ENCODE measurements at regions not wholly inside any gene's neighbourhood (a gene's known extent, or its start where the extent isn't known, plus 50 kb on each side); places are given as distances from the start of the nearest gene placed in this dataset.
A peak's percentile ranks its signal among the peaks of the same experiment; 100 is the strongest.

GRCh38 chr17:36748272-36748671 lies 146.9 kb downstream of the MRM1 start:
- no peak overlapping the region for H3K4me3 Mint-ChIP-seq (ENCODE audit: unreplicated experiment)
- no peak for DNase-seq (ENCODE audit: low spot score)
- no peak for TF ChIP-seq CTCF (IDR thresholded peaks at IDR 0.05)
- H3K9me3 Mint-ChIP-seq (ENCODE audit: low read depth): peaks cover 11% of the 10 kb centered on the region
- peaks cover 5% of the 10 kb centered on the region for H3K36me3 Mint-ChIP-seq (ENCODE audit: low read depth)
- peaks cover 67% of the 10 kb centered on the region for H3K27me3 Mint-ChIP-seq (ENCODE audit: low read depth)
- H3K4me1 Mint-ChIP-seq (ENCODE audit: low read depth): no peaks in the 10 kb centered on the region
- H3K27ac Mint-ChIP-seq (ENCODE audit: unreplicated experiment): no peak overlapping the region

DNA sequence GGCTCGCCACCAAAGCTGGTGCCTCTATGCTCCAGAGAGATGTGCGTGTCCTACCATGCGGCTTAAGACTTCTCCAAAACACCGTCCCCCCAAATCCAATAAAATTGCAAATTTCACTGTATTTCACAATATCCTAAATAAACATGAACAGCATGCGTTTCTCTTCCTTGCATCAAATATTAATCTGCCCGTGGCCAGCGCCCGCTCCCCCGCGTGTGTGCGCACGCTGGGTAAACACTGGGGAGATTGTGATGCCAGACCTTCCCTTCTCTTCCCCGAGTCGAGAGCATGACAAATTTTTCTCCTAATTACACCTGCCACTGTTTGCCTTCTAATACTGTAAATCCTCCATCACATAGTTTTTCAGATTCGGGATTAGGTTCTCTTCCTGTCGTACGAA lies 148.1 kb downstream of the MRM1 start:
- peaks cover 3% of the 10 kb centered on the region for H3K36me3 Mint-ChIP-seq (ENCODE audit: low read depth)
- H3K27me3 Mint-ChIP-seq (ENCODE audit: low read depth): peaks cover 72% of the 10 kb centered on the region
- no peak for TF ChIP-seq CTCF (IDR thresholded peaks at IDR 0.05)
- H3K9me3 Mint-ChIP-seq (ENCODE audit: low read depth): peaks cover 4% of the 10 kb centered on the region
- no peaks in the 10 kb centered on the region for H3K4me1 Mint-ChIP-seq (ENCODE audit: low read depth)
- no peak overlapping the region for H3K4me3 Mint-ChIP-seq (ENCODE audit: unreplicated experiment)
- DNase-seq (ENCODE audit: low spot score): no peak
- no peak overlapping the region for H3K27ac Mint-ChIP-seq (ENCODE audit: unreplicated experiment)

DNA sequence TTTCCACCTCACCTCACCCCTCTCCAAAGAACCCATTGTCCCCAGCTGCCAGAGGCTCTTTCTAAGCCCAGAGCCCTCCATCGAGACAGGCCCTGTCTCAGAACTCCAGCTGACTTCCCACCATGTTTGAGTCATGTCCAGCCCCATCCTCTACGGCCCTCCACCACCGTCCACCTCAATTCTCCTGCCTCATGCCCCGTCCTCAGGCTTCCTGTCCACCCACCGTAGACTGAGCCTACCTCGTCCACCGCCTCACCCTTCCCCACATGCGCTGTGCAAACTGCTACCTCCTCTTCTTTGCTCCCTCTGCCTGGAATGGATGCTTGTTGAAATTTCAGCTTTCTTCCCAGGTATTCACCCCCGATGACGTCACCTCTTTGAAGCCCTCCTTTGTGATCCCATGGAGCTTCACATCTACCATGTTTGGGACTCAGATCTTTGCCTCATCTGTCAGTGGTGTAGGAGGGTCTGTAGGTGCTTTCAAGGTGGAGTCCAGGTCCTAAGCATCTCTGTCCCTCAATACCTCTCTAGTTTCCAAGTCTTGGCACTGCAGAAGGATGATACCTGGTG lies 149.0 kb downstream of the MRM1 start:
- no peak overlapping the region for H3K4me3 Mint-ChIP-seq (ENCODE audit: unreplicated experiment)
- no peak for DNase-seq (ENCODE audit: low spot score)
- no peak overlapping the region for H3K27ac Mint-ChIP-seq (ENCODE audit: unreplicated experiment)
- TF ChIP-seq CTCF (IDR thresholded peaks at IDR 0.05): no peak
- H3K27me3 Mint-ChIP-seq (ENCODE audit: low read depth): peaks cover 67% of the 10 kb centered on the region
- H3K4me1 Mint-ChIP-seq (ENCODE audit: low read depth): no peaks in the 10 kb centered on the region
- H3K36me3 Mint-ChIP-seq (ENCODE audit: low read depth): no peaks in the 10 kb centered on the region
- no peaks in the 10 kb centered on the region for H3K9me3 Mint-ChIP-seq (ENCODE audit: low read depth)

DNA sequence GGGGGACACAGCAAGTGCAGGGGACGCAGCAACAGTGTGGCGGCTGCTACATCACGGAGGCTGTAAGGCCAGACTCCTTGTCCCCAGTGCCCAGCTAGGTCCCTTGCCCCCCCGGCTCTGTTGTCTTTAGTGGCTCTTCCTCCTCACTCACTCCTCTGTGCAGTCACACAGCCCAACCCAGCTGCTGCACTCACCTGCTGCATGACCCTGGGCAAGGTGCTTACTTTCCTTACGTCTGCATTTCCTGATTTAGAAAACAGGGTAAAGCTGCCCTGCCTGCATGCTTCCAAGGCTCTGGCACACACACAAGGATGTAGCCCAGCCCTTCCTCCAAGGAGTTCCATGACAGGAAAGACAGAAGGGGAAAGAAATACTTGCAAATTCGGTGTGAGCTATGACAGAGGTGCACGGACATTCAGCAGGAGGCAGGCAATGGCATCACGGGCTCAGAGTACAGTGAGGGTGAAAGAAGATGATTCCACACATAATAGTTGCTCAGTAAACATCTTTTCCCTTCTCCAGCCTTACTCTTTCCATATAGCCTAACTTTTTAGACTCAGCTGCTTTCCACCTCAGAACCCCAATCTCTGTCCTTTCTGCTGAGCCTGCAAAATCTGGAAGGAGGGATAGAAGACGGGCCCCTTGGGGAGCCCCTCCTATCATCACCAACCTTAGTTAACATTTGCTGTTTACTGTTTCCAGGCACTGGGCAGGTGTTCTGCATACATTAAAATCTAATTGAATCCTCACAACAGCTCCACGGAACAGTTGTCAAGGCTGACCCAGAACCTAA lies 150.9 kb downstream of the MRM1 start:
- no peaks in the 10 kb centered on the region for H3K36me3 Mint-ChIP-seq (ENCODE audit: low read depth)
- TF ChIP-seq CTCF (IDR thresholded peaks at IDR 0.05): no peak
- H3K27ac Mint-ChIP-seq (ENCODE audit: unreplicated experiment): no peak overlapping the region
- peaks cover 64% of the 10 kb centered on the region for H3K27me3 Mint-ChIP-seq (ENCODE audit: low read depth)
- H3K9me3 Mint-ChIP-seq (ENCODE audit: low read depth): no peaks in the 10 kb centered on the region
- H3K4me3 Mint-ChIP-seq (ENCODE audit: unreplicated experiment): no peak overlapping the region
- H3K4me1 Mint-ChIP-seq (ENCODE audit: low read depth): no peaks in the 10 kb centered on the region
- DNase-seq (ENCODE audit: low spot score): no peak

GRCh38 chr17:36755586-36755985 lies 154.2 kb downstream of the MRM1 start:
- H3K4me1 Mint-ChIP-seq (ENCODE audit: low read depth): no peaks in the 10 kb centered on the region
- TF ChIP-seq CTCF (IDR thresholded peaks at IDR 0.05): peak; percentile 56

More at GRCh38 chr17:36755586-36755985, 154.2 kb downstream of the MRM1 start:
- DNase-seq (ENCODE audit: low spot score): no peak
- Mint-ChIP-seq H3K27ac (ENCODE audit: unreplicated experiment) (no peak overlapping the region), H3K36me3 (ENCODE audit: low read depth) (no peaks in the 10 kb centered on the region), H3K27me3 (ENCODE audit: low read depth) (peaks cover 42% of the 10 kb centered on the region), H3K4me3 (ENCODE audit: unreplicated experiment) (no peak overlapping the region), H3K9me3 (ENCODE audit: low read depth) (no peaks in the 10 kb centered on the region)
